Gastroesophageal sphincter (tissue), 3 donors: ENCODE measurements at regions not wholly inside any gene's neighbourhood (a gene's known extent, or its start where the extent isn't known, plus 50 kb on each side); places are given as distances from the start of the nearest gene placed in this dataset.

Experiments used
- EP300 ChIP-seq: sonication (generic); formaldehyde crosslinking; IDR thresholded peaks from one replicate; pipeline ENCODE4 v1.6.1; 2017; ENCODE audit warnings: antibody characterized with exemption, mild to moderate bottlenecking
- POLR2A ChIP-seq, 2 donors: fragments of 450-650 bp; IDR thresholded peaks; one replicate each; pipeline ENCODE4 v1.6.1; 2017; ENCODE audit warnings: antibody characterized with exemption in 2 of 2, mild to moderate bottlenecking in 2 of 2, moderate library complexity in 1 of 2
- POLR2AphosphoS5 ChIP-seq: sonication (generic); formaldehyde crosslinking; IDR thresholded peaks from one replicate; pipeline ENCODE4 v1.6.1; 2017; ENCODE audit warnings: antibody characterized with exemption
- TF ChIP-seq, protein P1 (sequence below), 4 experiments: fragments of 200-600 bp in 2 of 4; fragments of 450-650 bp in 2 of 4; sonication (generic) in 1 of 4; IDR thresholded peaks; one replicate each; pipeline ENCODE4 v1.5.1; 2017 to 2019; ENCODE audit warnings: antibody characterized with exemption in 4 of 4, mild to moderate bottlenecking in 2 of 4, moderate library complexity in 2 of 4

DNA sequence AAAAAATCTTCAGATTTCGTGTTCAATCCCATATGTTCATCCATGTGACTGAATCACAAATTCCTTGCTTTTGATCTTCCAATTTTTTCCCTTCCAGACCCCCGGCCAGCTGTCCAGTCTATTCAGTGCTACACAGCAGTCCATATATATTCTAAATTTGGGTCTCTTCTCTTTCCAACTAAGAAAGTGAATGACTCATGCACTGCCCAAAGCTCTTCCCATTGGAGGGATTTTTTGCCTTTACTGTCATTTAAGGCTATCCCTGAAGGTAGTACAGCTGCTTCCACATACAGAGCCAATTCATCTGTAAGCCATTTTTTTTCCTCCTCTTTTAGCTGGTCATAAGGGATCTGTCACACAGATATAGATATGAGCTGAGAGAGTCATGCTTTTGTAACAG is 478.3 kb downstream of the DMRT2 start:
- TF ChIP-seq POLR2A (IDR thresholded peaks at IDR 0.05) = no peak
- TF ChIP-seq, protein P1, sequence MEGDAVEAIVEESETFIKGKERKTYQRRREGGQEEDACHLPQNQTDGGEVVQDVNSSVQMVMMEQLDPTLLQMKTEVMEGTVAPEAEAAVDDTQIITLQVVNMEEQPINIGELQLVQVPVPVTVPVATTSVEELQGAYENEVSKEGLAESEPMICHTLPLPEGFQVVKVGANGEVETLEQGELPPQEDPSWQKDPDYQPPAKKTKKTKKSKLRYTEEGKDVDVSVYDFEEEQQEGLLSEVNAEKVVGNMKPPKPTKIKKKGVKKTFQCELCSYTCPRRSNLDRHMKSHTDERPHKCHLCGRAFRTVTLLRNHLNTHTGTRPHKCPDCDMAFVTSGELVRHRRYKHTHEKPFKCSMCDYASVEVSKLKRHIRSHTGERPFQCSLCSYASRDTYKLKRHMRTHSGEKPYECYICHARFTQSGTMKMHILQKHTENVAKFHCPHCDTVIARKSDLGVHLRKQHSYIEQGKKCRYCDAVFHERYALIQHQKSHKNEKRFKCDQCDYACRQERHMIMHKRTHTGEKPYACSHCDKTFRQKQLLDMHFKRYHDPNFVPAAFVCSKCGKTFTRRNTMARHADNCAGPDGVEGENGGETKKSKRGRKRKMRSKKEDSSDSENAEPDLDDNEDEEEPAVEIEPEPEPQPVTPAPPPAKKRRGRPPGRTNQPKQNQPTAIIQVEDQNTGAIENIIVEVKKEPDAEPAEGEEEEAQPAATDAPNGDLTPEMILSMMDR (IDR thresholded peaks at IDR 0.05) = no peak
- no peak for TF ChIP-seq POLR2AphosphoS5
- no peak for TF ChIP-seq EP300
